SHP77 treated with DMSO at 0.1 percent for 48 hours (cell line): ENCODE measurements at regions not wholly inside any gene's neighbourhood (a gene's known extent, or its start where the extent isn't known, plus 50 kb on each side); places are given as distances from the start of the nearest gene placed in this dataset.

Source experiments
- DNase-seq: peaks from one replicate; lab custom pipeline; 2025; lab: John Stamatoyannopoulos, UW

- no peak for DNase-seq
These were observed 226.6 kb downstream of the EPHA4 start for GRCh38 chr2:221345516-221345915.

GRCh38 chr2:221346411-221346810, 225.7 kb downstream of the EPHA4 start:
- no peak for DNase-seq

DNA sequence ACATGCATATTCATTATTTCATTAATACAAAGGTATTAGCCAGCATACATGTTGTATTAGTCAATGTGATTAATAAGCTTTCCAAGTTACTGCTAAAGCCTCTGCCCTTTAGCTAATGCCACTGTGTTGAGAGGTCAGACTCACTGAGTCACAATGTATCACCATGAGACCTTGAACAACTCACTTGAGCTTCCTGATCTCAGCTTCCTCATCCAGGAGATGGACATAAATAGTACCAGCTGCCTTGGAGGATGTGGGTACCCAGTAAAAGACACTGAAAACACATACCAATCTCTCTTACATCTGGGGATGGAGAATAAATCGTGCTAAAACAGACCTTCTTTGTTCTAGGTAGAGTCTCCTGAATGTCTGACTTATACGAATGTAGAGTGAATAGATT, 224.6 kb downstream of the EPHA4 start:
- DNase-seq, result no peak

DNA sequence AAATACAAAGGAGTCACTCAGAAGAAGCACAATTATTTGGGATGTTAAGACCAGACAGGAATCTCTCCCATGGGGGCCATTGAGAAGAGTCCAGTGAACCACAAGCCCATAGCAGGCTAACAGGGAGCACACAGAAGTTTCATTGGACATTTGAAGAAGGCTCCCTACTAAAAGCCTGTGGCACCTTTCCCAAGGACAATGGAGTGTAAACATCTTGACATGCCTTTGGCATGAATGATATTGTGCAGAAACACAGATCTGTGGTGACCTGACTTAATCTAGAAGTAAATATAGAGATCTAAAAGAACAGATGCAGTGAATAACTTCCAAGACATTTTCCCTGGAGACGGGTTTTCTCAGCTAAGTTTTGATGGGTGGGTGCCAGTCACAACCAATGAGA, 221.5 kb downstream of the EPHA4 start:
- DNase-seq, result no peak

GRCh38 chr2:221353201-221353600, 218.9 kb downstream of the EPHA4 start:
- no peak for DNase-seq

DNA sequence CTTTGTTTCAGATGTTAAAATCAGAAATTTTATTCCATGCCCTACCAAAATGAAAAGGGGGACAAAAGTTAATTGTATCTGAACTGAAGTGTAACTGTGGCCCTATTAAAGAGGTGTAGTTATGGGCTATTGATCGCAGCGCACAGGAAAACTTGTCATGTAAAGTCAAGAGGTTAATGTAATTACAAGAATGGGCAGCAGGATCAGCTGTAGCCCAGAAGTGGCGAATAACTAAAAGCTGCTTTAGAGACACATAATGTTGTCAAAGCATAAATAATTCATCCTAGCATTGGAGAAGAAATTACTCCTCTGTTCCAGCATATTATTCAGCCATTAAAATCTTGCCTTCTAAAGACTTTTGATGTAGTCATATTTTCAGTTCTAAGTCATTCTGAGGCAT, 211.8 kb downstream of the EPHA4 start:
- no peak for DNase-seq

GRCh38 chr2:221360742-221361141, 211.4 kb downstream of the EPHA4 start:
- no peak for DNase-seq

DNA sequence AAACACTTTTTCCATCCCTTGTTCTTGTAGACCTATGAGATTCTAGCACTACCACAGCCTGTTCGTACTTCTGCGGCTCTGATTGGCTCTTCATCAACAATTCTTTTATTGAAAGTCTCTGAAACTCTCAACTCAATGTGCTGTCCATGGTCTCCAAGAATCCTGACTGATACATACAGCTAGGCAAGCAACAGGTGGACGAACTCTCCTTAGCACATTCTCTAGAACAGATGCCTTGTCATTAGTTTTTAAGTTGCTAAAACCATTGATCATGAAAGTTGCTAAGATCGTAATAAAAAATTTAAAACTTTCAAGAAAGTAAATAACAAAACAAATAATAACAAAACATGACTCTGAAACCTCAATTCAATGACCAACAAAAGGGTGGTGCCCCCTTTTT, 210.5 kb downstream of the EPHA4 start:
- DNase-seq, result no peak

DNA sequence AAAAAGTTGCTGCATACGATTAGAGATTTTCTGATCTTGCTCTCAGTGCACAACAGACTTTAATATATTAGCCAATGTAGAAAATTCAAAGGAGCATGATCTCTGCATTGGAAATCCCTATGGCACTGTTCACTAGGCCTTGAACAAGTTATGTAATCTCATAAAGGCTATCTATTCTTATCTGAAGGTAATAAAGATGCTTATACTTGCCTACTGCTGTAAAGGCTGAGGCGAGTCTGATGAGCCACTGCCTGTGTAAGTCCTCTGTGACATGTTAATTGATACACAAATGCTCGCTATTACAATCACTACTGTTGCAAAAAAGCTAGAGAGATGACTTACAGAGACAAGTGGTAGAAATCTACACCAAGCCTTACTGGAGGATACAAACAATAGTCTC, 207.4 kb downstream of the EPHA4 start:
- DNase-seq, result no peak
